Colonic mucosa (tissue), 4 donors: ENCODE measurements at regions not wholly inside any gene's neighbourhood (a gene's known extent, or its start where the extent isn't known, plus 50 kb on each side); places are given as distances from the start of the nearest gene placed in this dataset.

Experiments used
- DNase-seq: peaks from one replicate; pipeline ENCODE4 v3.0.0-alpha.2; 2020
- H3K27ac ChIP-seq: fragments of 200-600 bp; one replicate; pipeline ENCODE4 v1.8.0; 2021
- H3K27me3 ChIP-seq: fragments of 200-600 bp; one replicate; pipeline ENCODE4 v1.8.0; 2021
- H3K36me3 ChIP-seq: fragments of 200-600 bp; one replicate; pipeline ENCODE4 v1.8.0; 2021
- H3K4me1 ChIP-seq: fragments of 200-600 bp; one replicate; pipeline ENCODE4 v1.8.0; 2021; ENCODE audit warnings: mild to moderate bottlenecking
- H3K4me3 ChIP-seq: fragments of 200-600 bp; one replicate; pipeline ENCODE4 v1.8.0; 2021
- H3K9ac ChIP-seq, 2 donors: one replicate each; pipeline ENCODE4 v1.7.0; 2013; ENCODE audit warnings: control low read depth in 2 of 2, low read depth in 2 of 2, low read length in 2 of 2
- H3K9me3 ChIP-seq: fragments of 200-600 bp; one replicate; pipeline ENCODE4 v1.8.0; 2021
- intact Hi-C: fragments of 100-400 bp; cut with DNase I; formaldehyde crosslinking; loops from one replicate; pipeline ENCODE4 v1.14.1; 2022
- TF ChIP-seq, protein P1 (sequence below): fragments of 200-600 bp; IDR thresholded peaks from one replicate; pipeline ENCODE4 v1.8.0; 2022; ENCODE audit warnings: antibody characterized with exemption, mild to moderate bottlenecking
- donor health status: healthy.
- donor health status: DM: no; HTN: no; CAD: no.
- donor health status: DM: no; HTN: no; CAD: no.

DNA sequence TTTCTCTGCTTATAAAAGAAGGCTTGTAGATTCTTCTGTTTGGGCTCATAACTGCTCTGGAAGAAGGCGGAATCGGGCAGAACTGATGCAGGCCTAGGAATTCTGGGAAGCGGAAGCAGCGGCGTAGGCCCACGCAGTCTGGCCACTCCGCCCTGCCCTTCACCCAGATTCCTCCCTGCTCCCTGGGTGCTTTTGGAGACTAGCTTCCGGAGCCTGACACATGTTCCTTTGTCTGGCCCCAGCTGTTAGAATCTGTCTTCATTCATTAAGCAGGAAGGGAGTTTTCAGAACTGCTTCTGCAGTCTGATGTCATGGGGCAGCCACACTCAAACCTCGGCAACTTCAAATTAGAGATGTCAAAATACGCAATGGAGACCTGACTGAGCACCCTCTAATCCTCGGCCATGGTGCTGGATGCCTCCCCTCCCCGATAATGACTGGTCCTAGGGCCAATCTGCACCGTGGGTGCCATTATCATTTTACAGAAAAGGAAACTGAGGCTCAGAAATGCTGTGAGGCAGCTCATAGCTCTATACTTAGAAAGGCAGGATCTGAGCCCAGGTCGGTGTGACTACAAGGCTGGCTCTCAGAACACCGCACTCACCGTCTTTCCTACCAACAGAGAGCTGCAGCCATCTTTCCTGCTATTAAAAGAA is 275.7 kb downstream of the MYCN start:
- Histone ChIP-seq H3K9ac (no peak overlapping the region), H3K9me3 (no peaks in the 10 kb centered on the region), H3K4me3 (no peak overlapping the region), H3K27me3 (no peaks in the 10 kb centered on the region), H3K36me3 (no peaks in the 10 kb centered on the region), H3K27ac (no peak overlapping the region), H3K4me1 (no peaks in the 10 kb centered on the region)
- no peak for DNase-seq
- intact Hi-C loops: no loop called here
- TF ChIP-seq, protein P1, sequence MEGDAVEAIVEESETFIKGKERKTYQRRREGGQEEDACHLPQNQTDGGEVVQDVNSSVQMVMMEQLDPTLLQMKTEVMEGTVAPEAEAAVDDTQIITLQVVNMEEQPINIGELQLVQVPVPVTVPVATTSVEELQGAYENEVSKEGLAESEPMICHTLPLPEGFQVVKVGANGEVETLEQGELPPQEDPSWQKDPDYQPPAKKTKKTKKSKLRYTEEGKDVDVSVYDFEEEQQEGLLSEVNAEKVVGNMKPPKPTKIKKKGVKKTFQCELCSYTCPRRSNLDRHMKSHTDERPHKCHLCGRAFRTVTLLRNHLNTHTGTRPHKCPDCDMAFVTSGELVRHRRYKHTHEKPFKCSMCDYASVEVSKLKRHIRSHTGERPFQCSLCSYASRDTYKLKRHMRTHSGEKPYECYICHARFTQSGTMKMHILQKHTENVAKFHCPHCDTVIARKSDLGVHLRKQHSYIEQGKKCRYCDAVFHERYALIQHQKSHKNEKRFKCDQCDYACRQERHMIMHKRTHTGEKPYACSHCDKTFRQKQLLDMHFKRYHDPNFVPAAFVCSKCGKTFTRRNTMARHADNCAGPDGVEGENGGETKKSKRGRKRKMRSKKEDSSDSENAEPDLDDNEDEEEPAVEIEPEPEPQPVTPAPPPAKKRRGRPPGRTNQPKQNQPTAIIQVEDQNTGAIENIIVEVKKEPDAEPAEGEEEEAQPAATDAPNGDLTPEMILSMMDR: no peak

DNA sequence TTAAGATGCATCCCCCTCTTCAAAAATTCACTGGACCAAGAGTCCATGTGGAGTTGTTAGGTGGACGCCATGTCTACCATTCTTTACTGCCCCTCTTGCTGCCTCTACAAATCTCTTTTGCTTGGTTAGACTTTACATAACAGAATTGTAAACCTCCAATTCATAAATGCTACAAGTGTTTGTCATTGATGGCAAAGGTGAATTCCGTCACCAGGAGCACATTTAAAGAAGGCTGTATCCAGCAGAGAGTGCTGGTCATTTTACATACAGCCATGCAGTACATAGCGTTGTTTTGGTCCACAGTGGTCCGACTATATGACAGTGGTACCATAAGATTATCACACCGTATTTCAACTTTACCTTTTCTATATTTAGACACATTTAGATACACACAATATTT is 274.5 kb downstream of the MYCN start:
- no peak overlapping the region for H3K27ac ChIP-seq
- H3K9ac ChIP-seq: no peak overlapping the region
- intact Hi-C loops: no loop called here
- TF ChIP-seq, protein P1: no peak
- H3K4me1 ChIP-seq: no peaks in the 10 kb centered on the region
- no peak for DNase-seq
- no peaks in the 10 kb centered on the region for H3K27me3 ChIP-seq
- no peaks in the 10 kb centered on the region for H3K36me3 ChIP-seq
- H3K4me3 ChIP-seq: no peak overlapping the region
- H3K9me3 ChIP-seq: no peaks in the 10 kb centered on the region

DNA sequence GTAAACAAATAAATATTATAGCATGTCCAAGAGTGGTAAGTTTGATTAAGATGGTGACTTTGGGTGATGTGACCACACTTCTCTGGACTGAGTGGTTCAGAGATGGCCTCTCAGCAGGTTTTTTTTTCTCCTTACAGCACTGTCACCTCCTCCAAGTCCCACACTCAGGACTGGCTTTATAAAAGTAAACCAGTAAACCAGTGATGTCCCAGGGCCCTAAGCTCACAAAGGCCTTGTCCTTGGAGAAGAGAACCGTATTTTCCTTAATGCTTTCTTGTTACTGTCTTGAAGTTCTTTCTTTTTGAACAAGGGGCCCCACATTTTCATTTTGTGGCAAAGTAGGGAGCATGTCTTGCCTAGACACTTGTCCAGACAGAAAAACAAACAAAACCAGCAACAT is 274.0 kb downstream of the MYCN start:
- intact Hi-C loops: no loop called here
- Histone ChIP-seq H3K4me3 (no peak overlapping the region), H3K27ac (no peak overlapping the region), H3K36me3 (no peaks in the 10 kb centered on the region), H3K9ac (no peak overlapping the region), H3K9me3 (no peaks in the 10 kb centered on the region), H3K27me3 (no peaks in the 10 kb centered on the region), H3K4me1 (no peaks in the 10 kb centered on the region)
- TF ChIP-seq, protein P1: no peak
- no peak for DNase-seq

DNA sequence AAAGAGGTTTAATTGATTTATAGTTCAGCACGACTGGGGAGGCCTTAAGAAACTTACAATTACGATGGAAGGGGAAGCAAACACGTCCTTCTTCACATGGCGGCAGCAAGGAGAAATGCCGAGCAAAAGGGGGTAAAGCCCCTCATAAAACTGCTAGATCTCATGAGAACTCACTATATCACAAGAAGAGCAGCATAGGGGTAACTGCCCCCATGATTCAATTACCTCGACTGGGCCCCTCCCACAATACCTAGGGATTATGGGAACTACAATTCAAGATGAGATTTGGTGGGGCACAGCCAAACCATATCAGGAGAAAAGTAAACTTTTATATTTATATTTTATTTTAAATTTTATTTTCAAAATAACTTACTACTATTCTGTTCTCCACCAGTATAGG is 272.0 kb downstream of the MYCN start:
- Histone ChIP-seq H3K27ac (no peak overlapping the region), H3K4me3 (no peak overlapping the region), H3K36me3 (no peaks in the 10 kb centered on the region), H3K27me3 (no peaks in the 10 kb centered on the region), H3K9me3 (no peaks in the 10 kb centered on the region), H3K4me1 (no peaks in the 10 kb centered on the region), H3K9ac (no peak overlapping the region)
- TF ChIP-seq, protein P1: no peak
- DNase-seq: no peak
- intact Hi-C loops: no loop called here

DNA sequence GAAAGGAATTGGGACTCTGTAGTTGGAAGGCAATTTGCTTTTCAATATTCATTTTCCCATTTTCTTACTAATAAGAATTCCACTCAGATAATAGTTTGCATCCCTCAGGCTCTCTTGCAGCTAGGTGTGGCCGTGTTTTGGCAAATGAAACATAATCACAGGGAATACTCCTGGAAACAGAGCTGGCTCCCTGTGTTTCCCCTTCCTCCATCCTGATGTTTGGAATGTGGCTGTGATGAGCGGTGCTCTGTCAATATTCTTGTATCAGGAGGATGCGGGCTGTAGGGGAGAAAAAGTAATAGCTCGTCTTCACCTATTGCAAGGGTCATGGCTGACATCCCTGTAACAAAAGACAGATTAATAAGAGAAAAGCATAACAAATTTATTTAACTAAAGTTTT is 271.0 kb downstream of the MYCN start:
- no peaks in the 10 kb centered on the region for H3K9me3 ChIP-seq
- no peaks in the 10 kb centered on the region for H3K4me1 ChIP-seq
- H3K9ac ChIP-seq: no peak overlapping the region
- no peaks in the 10 kb centered on the region for H3K27me3 ChIP-seq
- H3K36me3 ChIP-seq: no peaks in the 10 kb centered on the region
- intact Hi-C loops: no loop called here
- DNase-seq: no peak
- H3K4me3 ChIP-seq: no peak overlapping the region
- H3K27ac ChIP-seq: no peak overlapping the region
- TF ChIP-seq, protein P1: no peak
